NCI-H526 treated with DMSO at 0.1 percent for 48 hours (cell line): ENCODE measurements at regions not wholly inside any gene's neighbourhood (a gene's known extent, or its start where the extent isn't known, plus 50 kb on each side); places are given as distances from the start of the nearest gene placed in this dataset.

Experiments
- DNase-seq: peaks from one replicate; lab custom pipeline; 2025; lab: John Stamatoyannopoulos, UW

DNA sequence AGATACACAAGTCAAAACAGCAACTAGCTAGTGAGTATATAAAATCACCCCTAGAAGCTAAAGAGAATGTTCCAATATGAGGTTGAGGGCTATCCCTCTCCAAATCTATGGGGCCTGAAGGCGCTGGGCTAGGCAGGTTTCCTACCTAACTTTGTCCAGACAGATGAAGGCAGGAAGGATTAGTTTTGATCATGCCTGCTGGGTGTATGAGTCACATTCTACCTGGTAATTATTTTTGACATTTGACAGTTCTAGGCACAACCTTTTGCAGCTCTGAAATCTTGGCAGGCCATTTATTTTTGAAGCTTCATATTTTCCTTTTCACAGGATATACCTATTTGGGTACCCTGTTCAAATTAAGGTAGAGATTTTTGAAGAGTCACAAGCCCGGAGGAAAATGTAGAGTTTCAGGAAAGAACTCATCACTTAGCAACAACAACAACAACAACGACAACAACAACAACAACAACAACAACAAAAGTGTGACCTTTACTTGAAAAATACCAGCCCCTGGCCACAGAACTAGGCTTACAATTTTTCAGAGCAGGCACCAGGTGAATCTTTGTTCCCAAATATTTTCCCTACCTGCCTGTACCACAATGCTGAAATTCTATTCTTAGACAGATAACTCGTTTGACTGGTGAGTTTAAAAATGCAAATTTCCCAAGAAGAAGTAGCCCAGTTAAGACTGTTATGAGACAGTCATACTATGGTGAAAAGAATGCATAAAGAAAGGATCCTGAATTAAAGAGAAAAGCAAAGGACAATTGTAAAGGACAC is 175.5 kb upstream of the TUT7 start:
- no peak for DNase-seq

DNA sequence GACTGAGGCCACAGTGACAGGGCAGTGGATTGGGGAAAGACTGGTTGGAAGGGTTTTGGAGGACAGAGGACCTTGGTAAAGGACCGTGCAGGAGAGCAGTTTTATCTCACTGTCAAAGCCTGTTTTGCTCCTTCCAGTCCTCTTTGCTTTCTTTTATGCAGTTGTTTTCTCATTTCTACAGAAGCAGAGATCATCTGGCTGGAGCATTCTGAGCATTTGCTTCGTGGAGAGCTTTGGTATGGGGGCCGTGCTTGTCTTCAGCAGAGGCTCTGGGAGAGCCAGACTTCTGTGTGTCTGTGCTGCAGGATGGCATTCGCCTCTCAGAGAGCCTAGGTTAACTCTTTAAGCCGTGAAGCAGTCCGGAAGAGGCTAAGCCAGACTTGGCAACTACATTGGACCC is 171.8 kb upstream of the TUT7 start:
- DNase-seq = no peak

DNA sequence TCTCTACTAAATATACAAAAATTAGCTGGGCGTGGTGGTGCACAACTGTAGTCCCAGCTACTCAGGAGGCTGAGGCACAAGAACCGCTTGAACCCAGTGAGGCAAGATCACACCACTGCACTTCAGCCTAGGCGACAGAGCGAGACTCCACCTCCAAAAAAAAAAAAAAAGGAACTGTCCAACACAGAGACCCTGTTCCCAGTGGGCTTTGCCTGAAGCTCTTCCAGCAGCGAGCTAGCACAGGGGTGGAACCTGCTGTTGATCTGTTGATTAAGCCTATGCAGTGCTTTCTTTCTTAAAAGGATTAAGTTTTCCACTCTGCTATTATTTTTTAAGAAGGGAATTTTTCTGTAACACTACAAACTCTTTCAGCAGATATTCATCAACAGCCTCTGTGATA is 171.0 kb upstream of the TUT7 start:
- no peak for DNase-seq

DNA sequence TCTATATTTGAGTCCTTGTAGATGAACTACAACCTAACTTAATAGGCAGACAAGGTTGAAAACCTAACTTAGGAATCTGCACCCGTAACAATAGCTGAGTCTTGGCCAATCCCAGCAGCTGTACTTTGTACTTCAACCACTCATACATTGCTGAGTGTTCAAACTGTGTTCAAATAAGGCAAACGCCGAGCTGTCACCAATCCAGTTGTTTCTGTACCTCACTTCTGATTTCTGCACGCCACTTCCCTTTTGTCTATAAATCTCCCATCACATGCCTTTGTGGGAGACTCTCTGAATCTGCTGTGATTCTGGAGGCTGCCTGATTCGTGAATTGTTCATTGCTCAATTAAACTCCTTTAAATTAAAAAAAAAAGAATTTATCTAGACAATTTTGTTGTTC is 167.8 kb upstream of the TUT7 start:
- no peak for DNase-seq

DNA sequence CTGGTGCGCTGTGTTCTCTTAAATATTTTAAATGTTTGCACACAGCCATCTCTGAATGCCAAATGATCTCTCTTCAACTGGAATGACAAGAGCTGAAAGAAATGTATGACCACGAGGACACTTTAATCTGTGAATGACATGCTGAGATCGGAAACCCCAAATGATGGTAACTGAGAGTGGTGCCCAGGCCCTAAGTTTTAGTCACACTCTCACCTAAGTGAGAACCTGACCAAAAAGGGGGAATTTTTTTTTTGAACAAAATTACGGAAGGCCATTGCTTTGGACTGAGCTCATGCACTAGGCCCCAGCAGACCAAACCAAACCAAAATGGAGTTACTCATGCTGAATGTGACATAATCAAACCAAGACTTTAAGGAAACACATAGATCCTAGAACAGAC is 167.1 kb upstream of the TUT7 start:
- DNase-seq = no peak

DNA sequence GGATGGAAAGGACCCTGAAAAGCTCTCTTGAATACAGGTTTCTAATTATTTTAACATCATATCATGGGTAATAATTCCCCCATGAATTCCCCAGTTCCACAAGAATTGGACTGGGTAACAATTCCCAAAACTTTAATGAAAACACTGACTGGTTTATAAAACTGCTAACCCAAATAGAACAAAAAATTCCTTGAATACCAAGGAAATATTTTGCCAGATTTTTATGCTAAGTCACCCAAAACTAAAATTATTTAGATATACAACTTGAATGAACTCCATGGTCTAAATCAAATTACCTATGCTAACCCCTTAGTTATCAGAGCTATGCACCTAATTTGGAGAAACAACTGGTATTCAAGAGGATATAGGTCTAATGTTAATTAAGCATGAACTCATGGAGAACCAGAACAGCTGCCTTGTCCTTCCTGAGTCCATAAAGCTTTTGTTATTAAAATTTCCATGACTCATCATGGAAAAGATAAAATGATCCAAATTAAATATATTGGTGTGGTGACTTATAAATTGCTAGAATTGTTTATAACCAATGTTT is 164.9 kb upstream of the TUT7 start:
- DNase-seq = no peak

DNA sequence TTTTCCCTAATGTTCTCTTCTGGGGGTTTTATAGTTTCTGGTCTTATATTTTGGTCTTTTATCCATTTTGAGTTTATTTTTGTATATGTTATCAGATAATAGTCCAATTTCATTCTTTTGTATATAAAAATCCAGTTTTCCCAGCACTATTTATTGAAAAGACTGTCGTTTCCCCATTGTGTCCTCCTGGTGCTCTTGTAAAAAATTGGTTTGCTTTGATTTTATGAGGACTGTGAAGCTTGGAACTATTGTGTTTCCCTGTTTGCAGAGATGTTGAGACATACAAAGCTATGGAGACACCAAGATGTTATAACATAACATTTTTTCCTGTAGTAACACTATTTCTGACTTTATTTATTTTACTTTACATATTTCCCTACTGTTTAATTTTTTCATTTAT is 163.3 kb upstream of the TUT7 start:
- DNase-seq = no peak

DNA sequence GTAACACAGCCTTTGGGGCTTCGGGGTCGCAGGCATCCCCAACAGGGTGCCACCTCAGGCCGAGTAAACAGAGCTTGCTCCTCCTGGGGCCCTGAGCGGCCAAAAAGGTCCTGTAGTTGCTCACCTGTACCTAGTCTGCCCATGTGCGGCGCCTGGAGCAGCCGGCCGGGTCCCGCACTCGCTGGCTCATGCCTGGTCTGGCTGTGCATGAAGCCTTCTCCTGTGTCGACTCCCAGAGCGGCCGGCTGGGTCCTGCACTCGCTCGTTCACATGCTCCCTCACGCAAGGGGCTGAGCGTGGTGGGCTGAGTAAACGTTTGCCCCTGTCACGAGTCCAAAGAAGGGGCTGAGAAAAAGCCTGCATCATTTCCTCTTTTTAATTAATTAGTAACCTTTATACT is 162.4 kb upstream of the TUT7 start:
- no peak for DNase-seq

DNA sequence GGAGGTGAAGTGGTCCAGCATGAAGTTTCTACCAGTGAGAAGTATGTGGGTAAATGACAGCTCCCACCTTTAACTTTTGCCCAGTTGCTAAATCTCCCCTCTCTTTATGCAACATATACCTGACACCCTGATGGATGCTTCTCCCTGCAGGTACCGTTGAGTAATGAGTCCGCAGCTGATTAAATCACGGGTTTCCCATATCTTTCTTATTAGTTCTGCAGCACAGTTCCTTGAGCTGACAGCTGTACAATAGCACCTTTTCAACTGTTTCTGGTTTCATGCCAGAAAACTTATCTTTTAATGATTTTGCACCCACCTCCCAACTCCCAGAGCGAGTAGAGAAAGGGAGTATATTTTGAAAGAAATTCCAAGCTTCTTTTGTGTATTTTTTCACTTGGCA is 161.0 kb upstream of the TUT7 start:
- no peak for DNase-seq

DNA sequence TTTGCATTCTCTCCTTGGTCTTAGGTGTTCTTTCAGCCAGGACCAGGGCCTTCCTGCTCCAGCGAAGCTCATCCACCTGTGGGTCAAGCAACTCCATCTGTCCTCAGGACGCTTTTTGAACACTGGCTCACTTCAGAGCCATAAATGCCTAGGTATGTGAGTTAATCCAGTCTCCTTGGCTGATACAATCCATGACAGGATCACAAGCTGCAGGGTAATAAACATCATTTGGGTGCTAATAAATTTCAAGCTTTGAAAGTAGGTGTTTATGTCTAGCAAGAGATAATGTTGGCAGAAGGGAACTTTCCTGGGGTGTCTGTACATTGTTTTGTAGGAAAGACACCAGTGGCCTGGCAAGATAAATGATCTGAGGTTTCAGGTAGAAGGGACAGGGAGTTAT is 159.2 kb upstream of the TUT7 start:
- no peak for DNase-seq

DNA sequence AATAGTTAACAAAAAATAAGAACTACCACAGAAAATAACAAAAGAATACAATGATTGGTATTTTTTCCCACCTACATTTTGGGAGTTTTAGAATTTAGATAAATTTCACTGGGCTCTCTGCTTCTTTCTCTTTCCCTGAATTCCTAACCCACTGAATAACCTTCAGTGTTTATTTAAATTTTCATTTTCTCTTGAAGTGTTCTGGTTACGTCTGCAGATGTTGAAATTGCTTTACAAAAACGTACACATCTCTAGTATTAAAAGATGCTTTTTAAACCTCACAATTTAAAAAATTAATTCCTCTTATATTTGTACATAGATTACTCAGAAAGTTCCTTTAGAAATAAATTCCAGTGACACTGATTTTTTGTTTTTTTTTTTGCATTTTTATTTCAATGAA is 158.7 kb upstream of the TUT7 start:
- DNase-seq = no peak

DNA sequence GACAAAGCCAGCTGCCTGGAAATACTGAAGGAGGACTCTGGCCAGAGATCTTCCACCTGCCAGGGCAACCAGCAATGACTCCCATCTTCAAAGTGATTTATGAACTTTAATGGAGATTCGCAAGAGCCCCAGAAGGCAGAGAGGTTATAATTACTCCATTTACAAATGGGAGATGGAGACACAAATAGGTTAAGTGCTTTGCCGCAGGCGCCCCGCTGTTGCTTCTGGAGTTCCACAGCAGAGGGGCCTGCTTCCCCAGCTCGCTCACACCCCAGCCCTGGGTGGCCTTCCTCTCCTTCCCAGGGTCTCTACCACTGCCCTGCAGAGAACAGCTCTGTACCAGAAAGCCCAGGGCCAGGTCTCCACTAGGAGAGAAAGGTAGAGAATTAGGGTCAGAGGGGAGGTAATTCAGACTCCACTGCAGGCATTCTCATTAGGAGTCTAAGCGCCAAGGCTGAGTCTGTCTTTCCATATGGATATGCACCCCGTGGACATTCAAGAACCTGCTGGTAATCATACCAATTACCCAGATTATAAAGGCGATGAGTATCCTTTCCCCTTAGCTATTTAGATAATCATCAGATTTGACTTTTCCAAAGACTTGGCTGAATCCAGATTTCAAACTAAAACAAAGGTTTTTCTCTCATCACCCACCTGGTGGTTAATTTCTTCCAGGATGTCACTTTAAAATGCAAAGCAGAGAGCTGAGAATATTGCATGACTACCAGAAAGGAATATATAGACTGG is 157.6 kb upstream of the TUT7 start:
- DNase-seq = no peak

DNA sequence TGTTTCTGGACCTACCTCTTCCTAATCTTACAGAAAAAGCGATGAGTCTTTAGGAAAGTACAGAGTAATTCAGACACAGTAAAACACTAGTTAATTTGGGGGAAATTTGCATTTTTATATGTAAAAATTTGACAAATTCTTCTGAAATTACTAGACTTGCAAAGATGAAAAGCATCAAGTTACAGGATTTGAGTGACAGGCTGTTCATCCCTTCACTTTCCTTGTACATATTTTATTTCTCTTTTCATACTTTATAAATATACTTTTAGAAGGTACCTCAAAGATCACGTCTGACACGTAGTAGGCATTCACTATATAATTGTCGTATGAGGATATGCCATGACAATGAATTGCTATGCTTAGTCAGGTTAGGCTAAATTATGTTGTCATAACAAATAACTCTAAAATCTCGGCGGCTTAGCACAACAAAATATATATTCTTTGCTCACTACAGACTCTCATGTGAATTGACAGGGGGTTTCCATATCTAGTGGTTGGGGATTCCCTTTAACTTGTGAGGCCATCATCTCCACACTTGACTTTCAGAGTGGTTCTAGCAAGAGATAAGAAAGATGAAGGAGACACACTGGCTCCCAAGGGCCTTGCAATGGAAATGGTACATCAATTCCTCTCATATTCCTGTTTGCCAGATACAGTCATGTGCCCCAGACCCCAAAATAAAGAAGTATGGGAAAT is 154.1 kb upstream of the TUT7 start:
- no peak for DNase-seq

DNA sequence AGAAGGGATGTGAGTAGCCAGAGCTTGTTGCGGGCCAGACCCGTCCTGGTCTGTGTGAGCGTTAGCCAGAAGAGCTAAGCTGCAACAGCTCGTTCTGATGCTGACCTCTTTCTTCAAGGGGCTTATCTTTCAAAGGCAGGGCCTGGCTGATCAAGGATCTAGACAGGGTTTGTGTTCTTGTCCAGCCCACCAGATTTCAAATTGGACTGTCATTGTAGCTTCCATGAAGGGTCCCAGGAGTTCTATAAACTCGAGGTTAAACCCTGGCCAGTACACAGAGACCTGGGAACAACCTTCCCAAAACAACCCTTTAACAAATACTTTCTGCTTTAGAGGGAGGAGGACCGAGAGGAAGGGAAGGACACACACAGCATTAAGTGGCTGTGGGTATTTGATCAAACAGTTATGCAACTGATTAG is 153.0 kb upstream of the TUT7 start:
- DNase-seq = no peak

DNA sequence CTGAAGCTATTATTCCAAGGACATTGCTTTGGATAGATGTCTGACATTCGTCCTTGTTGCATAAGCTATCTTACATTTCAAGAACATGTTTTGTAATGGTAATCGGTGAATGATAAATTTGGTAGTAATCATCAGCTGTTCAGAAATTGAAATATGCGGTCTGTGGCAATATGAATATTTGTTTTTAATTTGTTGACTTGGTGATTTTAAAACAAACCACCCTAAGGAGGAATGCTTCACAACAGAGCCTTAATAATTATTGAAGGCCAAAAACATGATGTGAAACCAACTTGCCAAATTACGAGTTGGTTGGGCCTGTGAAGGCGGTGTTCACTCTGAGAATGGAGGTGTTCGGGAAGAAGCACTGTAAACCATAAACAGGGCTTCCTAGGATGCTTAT is 149.7 kb upstream of the TUT7 start:
- DNase-seq = no peak

DNA sequence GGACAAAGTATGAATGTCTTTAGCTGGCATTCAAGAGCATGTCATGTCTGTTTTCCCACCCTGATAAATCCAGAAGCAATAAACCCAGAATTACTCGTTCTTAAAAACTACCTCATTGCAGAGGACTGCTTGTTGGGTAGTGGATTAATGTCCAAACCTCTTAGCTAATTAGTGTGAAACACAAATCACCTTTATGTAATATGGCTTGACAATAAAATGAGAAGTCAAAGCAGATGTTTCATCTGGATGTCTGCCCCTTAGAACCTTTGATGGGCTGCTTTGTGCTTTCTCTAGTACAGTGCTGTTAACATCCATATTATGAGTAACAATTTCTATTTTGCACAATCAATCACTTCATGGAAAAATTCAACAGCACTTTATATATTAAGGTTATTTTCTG is 149.1 kb upstream of the TUT7 start:
- no peak for DNase-seq

DNA sequence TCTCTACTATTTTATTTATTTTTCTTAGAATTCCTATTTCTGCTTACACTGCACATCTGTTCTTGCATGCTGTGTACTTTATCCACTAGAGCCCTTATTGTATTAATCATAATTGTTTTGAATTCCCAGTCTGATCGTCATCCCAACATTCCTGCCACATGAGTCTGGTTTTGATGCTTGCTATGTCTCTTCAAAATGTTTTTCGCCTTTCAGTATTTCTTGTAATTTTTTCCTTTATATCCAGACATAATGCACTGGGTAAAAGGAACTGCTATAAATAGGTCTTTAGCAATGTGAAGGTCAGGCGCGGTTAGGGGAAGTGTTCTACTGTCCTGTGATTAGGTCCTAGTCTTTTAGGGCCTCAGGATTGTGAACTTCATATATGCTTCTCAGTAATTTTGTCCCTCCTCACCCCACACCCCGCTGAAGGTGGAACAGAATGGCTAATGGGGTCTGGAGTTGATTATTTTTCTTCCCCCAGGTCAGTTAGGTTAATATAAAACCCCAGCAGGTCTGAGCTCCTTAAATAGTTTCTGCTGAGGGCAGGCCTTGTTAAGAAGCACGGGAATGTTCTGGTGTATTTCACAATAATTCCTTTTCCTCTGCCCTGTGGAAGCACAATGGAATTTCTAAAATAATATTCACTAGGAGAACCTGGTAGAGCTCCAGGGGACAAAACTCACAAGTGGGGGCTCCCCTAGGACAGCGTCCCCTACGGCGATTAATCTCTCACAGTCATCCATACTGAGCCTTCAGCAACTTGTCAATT is 146.6 kb upstream of the TUT7 start:
- no peak for DNase-seq

DNA sequence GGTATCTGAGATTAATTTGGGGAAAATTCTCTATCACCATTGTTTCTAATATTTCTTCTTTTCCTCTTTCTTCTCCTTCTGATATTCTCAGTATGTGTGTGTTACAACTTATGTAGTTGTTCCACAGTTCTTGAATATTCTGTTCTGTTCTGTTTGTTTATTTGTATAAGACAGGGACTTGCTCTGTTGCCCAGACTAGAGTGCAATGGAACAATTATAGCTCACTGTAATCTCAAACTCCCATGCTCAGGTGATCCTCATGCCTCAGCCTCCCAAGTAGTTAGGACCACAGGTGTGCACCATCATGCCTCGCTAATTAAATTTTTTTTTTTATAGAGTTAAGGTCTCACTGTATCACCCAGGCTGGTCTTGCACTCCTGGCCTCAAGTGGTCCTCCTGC is 145.8 kb upstream of the TUT7 start:
- DNase-seq = no peak

DNA sequence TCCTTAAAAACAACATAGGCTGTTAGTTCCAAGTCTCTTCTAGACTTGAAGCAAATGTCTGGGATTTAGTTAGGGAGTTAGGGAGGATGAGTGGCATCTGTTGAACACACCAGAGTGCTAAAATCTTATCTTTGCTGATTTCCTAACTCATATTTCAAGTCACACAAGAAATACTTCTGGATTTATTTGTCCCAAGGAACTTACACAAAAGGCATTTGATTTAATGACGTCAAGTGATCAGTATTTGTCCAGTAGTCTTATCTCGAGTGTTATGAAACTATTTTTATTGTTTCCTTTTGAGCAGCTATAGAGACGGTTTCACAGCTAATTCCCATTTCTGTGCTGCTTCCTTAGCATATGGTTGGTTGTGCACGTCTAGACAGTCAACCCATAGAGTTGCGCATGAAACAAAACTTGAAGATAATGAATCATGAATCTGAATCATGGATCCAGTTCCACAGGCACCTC is 140.5 kb upstream of the TUT7 start:
- no peak for DNase-seq

DNA sequence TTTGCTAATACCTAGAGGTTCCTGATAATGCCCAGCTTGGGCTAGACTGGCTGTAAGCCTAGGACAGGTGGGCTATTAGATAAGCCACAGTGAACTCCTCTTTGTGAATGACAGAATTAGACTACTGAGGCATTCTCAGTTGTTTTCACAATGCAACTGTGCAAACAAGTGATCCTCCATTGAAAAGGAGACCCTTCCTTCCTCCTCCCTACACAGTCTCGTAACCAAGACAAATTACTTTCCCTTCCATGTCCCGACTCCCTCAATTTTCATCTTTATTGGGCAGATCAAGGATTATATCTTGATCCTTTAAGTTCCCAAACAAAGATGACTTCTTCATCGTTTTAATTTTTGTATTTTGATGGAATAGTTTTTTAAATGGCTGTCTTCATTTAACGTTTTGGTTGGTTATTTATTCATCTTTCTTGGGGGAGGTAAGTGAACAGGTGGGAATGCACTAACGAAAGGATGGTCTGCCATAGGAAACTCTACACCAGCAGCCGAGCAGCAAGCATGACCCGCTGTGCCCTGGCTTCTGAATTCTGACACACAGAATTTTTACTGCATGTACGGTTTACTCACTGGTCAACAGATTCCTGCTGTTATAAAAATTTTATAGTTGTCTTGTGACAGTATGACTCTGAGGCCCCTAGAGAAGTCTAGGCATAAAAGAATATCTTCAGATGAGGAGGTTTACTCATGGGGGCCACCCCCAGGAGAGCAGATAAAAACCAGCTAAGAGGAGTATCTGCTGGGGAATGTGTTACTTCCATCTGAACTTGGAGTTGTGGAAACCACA is 137.5 kb upstream of the TUT7 start:
- DNase-seq = no peak

DNA sequence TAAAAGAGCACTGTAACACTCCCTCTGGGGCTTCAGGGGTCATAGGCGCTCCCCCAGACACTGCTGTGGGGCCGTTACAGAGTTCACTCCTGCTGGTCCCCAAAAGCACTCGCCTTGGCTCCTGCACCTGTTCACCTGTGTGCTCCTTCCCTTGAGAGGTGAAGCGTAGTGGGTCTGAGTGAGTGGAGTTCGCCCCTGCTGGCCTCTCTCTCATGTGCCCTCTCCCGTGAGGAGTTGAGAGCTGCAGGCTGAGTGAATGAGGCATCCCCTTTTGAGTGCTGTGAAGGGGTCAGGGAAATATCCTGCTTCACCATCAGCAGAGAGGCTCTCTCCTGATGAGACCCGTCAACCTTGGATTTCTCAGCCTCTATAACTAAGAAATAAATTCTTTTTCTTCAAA is 134.6 kb upstream of the TUT7 start:
- DNase-seq = no peak
